ENCODE measurements at regions not wholly inside any gene's neighbourhood (a gene's known extent, or its start where the extent isn't known, plus 50 kb on each side); places are given as distances from the start of the nearest gene placed in this dataset.

GRCh38 chr12:74906224-74906623 is 303.4 kb downstream of the KCNC2 start:
- peak; percentile 26 for DNase-seq (ENCODE audit: low spot score)

- no peak for DNase-seq (ENCODE audit: low spot score)
Measured at GRCh38 chr12:74910831-74911230, 298.8 kb downstream of the KCNC2 start.

GRCh38 chr12:74914378-74914777 is 295.3 kb downstream of the KCNC2 start:
- DNase-seq (ENCODE audit: low spot score), result no peak

GRCh38 chr12:74915718-74916117 is 293.9 kb downstream of the KCNC2 start:
- no peak for DNase-seq (ENCODE audit: low spot score)

GRCh38 chr12:74917743-74918142 is 291.9 kb downstream of the KCNC2 start:
- no peak for DNase-seq (ENCODE audit: low spot score)

- no peak for DNase-seq (ENCODE audit: low spot score)
Measured at GRCh38 chr12:74918291-74918690, 291.3 kb downstream of the KCNC2 start.

- no peak for DNase-seq (ENCODE audit: low spot score)
Measured at GRCh38 chr12:74922117-74922516, 287.5 kb downstream of the KCNC2 start.

- no peak for DNase-seq (ENCODE audit: low spot score)
Measured at GRCh38 chr12:74922642-74923041, 287.0 kb downstream of the KCNC2 start.

- DNase-seq (ENCODE audit: low spot score), result no peak
Measured at GRCh38 chr12:74941670-74942069, 268.0 kb downstream of the KCNC2 start.

GRCh38 chr12:74945771-74946198 is 263.9 kb downstream of the KCNC2 start:
- no peak for DNase-seq (ENCODE audit: low spot score)

GRCh38 chr12:74953697-74954096 is 255.9 kb downstream of the KCNC2 start:
- no peak for DNase-seq (ENCODE audit: low spot score)

- no peak for DNase-seq (ENCODE audit: low spot score)
Measured at GRCh38 chr12:74957231-74957630, 252.4 kb downstream of the KCNC2 start.

GRCh38 chr12:74957634-74958033 is 252.0 kb downstream of the KCNC2 start:
- DNase-seq (ENCODE audit: low spot score), result no peak

- DNase-seq (ENCODE audit: low spot score), result no peak
Measured at GRCh38 chr12:74959657-74960056, 250.0 kb downstream of the KCNC2 start.

GRCh38 chr12:74963304-74963703 is 246.3 kb downstream of the KCNC2 start:
- DNase-seq (ENCODE audit: low spot score), result no peak

GRCh38 chr12:74963867-74964331 is 245.7 kb downstream of the KCNC2 start:
- no peak for DNase-seq (ENCODE audit: low spot score)

- no peak for DNase-seq (ENCODE audit: low spot score)
Measured at GRCh38 chr12:74964390-74964789, 245.2 kb downstream of the KCNC2 start.

GRCh38 chr12:74971201-74971600 is 238.4 kb downstream of the KCNC2 start:
- DNase-seq (ENCODE audit: low spot score), result no peak

GRCh38 chr12:74977832-74978481 is 231.7 kb downstream of the KCNC2 start:
- no peak for DNase-seq (ENCODE audit: low spot score)

GRCh38 chr12:74980510-74980909 is 229.1 kb downstream of the KCNC2 start:
- DNase-seq (ENCODE audit: low spot score), result no peak

- no peak for DNase-seq (ENCODE audit: low spot score)
Measured at GRCh38 chr12:74981541-74981940, 228.1 kb downstream of the KCNC2 start.

- no peak for DNase-seq (ENCODE audit: low spot score)
Measured at GRCh38 chr12:74983917-74984316, 225.7 kb downstream of the KCNC2 start.

GRCh38 chr12:74984631-74985030 is 225.0 kb downstream of the KCNC2 start:
- DNase-seq (ENCODE audit: low spot score), result no peak

Measured in SK-N-DZ (cell line).